ENCODE measurements at regions not wholly inside any gene's neighbourhood (a gene's known extent, or its start where the extent isn't known, plus 50 kb on each side); places are given as distances from the start of the nearest gene placed in this dataset.
"Not testable (repeated sequence)": the region's sequence is repeated elsewhere in the genome, so short reads cannot be mapped to it uniquely, and the experiment has no call there.

GRCh38 chr9:105119156-105119555, 125.3 kb upstream of the SLC44A1 start:
- TF ChIP-seq CTCF (IDR thresholded peaks at IDR 0.05; ENCODE audit: partially characterized antibody, unreplicated experiment) = no peak
- no peaks in the 10 kb centered on the region for H3K36me3 Mint-ChIP-seq (ENCODE audit: unreplicated experiment)
- peaks cover 10% of the 10 kb centered on the region for H3K9me3 Mint-ChIP-seq (ENCODE audit: unreplicated experiment)
- no peak overlapping the region for H3K4me3 Mint-ChIP-seq (ENCODE audit: unreplicated experiment)
- peaks cover 3% of the 10 kb centered on the region for H3K27me3 Mint-ChIP-seq (ENCODE audit: unreplicated experiment)
- peaks cover 19% of the 10 kb centered on the region for H3K4me1 Mint-ChIP-seq (ENCODE audit: low read depth, unreplicated experiment)
- no peak for DNase-seq
- H3K27ac Mint-ChIP-seq (ENCODE audit: unreplicated experiment) = no peak overlapping the region

- Mint-ChIP-seq H3K9me3 (ENCODE audit: unreplicated experiment) (peaks cover 10% of the 10 kb centered on the region), H3K27ac (ENCODE audit: unreplicated experiment) (peak overlapping the region; percentile 96), H3K27me3 (ENCODE audit: unreplicated experiment) (peaks cover 3% of the 10 kb centered on the region), H3K4me3 (ENCODE audit: unreplicated experiment) (peak overlapping the region; percentile 64), H3K4me1 (ENCODE audit: low read depth, unreplicated experiment) (peaks cover 24% of the 10 kb centered on the region), H3K36me3 (ENCODE audit: unreplicated experiment) (no peaks in the 10 kb centered on the region)
- DNase-seq = peak; percentile 28
- no peak for TF ChIP-seq CTCF (IDR thresholded peaks at IDR 0.05; ENCODE audit: partially characterized antibody, unreplicated experiment)
Observed at GRCh38 chr9:105121861-105122430, 122.5 kb upstream of the SLC44A1 start.

- not testable (repeated sequence) for H3K27ac Mint-ChIP-seq (ENCODE audit: unreplicated experiment); H3K27me3 Mint-ChIP-seq (ENCODE audit: unreplicated experiment); H3K9me3 Mint-ChIP-seq (ENCODE audit: unreplicated experiment); H3K36me3 Mint-ChIP-seq (ENCODE audit: unreplicated experiment); DNase-seq; H3K4me3 Mint-ChIP-seq (ENCODE audit: unreplicated experiment)
- peaks cover 27% of the 10 kb centered on the region for H3K4me1 Mint-ChIP-seq (ENCODE audit: low read depth, unreplicated experiment)
Observed at GRCh38 chr9:105124598-105124997, 119.9 kb upstream of the SLC44A1 start.

GRCh38 chr9:105126226-105126625, 118.2 kb upstream of the SLC44A1 start:
- no peak for DNase-seq
- Mint-ChIP-seq H3K27me3 (ENCODE audit: unreplicated experiment) (no peaks in the 10 kb centered on the region), H3K36me3 (ENCODE audit: unreplicated experiment) (no peaks in the 10 kb centered on the region), H3K4me3 (ENCODE audit: unreplicated experiment) (no peak overlapping the region), H3K27ac (ENCODE audit: unreplicated experiment) (peak overlapping the region; percentile 3), H3K4me1 (ENCODE audit: low read depth, unreplicated experiment) (peaks cover 23% of the 10 kb centered on the region), H3K9me3 (ENCODE audit: unreplicated experiment) (peaks cover 9% of the 10 kb centered on the region)
- TF ChIP-seq CTCF (IDR thresholded peaks at IDR 0.05; ENCODE audit: partially characterized antibody, unreplicated experiment) = no peak

GRCh38 chr9:105127863-105128220, 116.6 kb upstream of the SLC44A1 start:
- peaks cover 3% of the 10 kb centered on the region for H3K9me3 Mint-ChIP-seq (ENCODE audit: unreplicated experiment)
- no peak for TF ChIP-seq CTCF (IDR thresholded peaks at IDR 0.05; ENCODE audit: partially characterized antibody, unreplicated experiment)
- peaks cover 11% of the 10 kb centered on the region for H3K4me1 Mint-ChIP-seq (ENCODE audit: low read depth, unreplicated experiment)
- H3K4me3 Mint-ChIP-seq (ENCODE audit: unreplicated experiment) = no peak overlapping the region
- H3K36me3 Mint-ChIP-seq (ENCODE audit: unreplicated experiment) = no peaks in the 10 kb centered on the region
- no peak for DNase-seq
- no peaks in the 10 kb centered on the region for H3K27me3 Mint-ChIP-seq (ENCODE audit: unreplicated experiment)
- H3K27ac Mint-ChIP-seq (ENCODE audit: unreplicated experiment) = no peak overlapping the region

All from glutamatergic neuron (in vitro differentiated cells).